Hippocampal formation (tissue), 2 donors: ENCODE measurements at regions not wholly inside any gene's neighbourhood (a gene's known extent, or its start where the extent isn't known, plus 50 kb on each side); places are given as distances from the start of the nearest gene placed in this dataset.

Source experiments
- DNase-seq, 2 donors: peaks; one replicate each; lab custom pipeline; 2025; lab: John Stamatoyannopoulos, UW

DNA sequence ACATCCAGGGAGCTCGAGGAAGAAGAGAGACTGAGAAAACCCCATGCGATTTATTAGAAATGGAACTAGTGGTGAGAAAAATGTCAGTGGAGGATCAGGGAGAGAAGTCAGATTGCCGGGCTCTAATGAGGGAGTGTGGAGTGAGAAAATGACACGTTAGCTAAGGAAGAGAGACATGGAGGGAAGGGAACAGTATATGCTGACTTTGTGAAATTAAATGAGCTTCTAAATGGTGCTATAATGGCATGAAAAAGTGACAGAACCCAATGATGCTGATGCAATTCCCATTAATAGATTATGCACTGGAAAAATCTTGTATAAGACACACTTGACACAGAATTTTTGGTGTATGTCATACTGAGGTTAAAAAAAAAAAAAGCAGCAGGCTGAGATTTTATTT lies 112.6 kb downstream of the HSPH1 start:
- no peak for DNase-seq

DNA sequence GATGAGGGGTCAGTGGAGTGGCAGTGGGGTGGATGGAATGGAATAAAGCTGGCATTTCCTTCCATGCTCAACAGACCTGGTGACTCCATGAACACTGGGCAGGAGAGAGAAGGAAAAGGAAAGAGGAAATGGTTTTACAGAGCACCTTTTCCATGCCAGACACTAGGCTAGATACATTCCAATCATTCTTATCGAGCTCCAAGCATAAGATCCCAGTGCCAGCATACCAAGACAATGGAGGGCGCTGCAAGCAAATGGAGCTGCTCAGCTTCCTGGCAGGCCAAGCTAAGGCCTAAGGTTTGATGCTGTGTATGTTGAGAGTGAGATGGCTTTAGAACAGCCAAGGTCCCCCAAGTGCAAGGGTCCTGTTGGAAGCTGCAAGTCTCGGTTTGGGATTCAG lies 113.2 kb downstream of the HSPH1 start:
- no peak for DNase-seq

DNA sequence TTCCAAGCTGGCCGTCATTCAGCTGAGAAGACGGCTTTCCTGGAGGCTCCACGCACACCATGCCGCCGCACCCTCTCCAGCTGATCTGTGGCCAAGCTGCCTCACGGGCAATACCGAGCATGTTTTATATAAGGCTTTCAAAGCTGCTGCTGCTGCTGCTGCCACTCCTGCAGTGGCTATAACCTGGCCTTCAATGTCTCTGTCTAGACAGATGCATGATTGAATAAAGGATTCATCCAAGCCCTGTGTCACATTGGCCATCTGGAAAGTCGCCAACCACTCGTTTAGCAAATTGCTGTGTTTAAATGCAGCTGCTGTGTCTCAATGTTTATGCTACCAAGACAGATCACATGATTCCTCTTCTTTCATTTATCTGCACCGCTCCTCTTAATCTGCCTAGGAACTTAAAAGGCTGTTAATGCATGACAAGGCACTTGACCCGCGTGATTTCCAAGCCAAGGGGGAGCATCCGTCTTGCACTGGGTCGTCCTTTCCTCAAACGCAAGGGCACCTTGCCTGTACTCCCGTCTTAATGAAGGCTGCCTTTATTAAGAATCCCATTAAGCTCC lies 114.3 kb downstream of the TEX26 start:
- DNase-seq: peak; percentile 26 to 27

DNA sequence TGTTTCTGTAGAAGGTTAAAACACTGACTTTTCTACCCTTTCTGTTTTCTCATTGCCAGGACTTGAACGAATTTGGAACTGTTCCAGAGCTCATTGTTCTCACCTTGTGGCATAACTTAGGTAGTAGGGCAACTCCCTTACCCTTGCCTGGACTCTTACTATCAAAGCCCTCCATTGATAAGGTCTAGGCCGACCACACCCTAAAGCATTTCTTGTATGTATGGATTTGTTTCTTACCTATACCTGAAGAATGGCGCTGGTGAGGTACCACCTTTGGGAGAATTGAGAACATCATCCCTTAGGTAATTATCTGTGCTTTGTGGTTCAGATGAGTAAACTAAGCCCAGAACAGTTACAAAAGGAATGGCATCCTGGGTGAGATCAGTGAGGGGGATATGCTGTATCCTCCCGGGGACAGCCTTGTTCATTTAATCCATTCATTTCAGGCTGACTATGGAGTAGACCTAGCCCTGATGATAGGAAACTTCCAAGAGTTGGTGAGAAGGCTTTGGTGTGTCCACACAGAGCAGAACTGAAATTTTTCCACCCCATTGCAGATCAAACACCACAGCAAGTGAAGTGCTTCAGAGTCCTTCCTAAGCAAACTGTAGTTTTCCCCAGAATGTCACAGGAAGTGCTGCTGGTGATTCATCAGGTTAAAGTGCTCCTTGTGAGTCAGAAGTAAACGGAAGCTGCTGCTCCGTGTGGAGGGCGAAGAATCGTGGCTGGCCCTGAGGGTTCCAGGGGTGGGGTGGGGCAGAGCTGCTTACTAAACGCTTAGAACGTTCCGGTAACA lies 113.0 kb downstream of the TEX26 start:
- no peak for DNase-seq

DNA sequence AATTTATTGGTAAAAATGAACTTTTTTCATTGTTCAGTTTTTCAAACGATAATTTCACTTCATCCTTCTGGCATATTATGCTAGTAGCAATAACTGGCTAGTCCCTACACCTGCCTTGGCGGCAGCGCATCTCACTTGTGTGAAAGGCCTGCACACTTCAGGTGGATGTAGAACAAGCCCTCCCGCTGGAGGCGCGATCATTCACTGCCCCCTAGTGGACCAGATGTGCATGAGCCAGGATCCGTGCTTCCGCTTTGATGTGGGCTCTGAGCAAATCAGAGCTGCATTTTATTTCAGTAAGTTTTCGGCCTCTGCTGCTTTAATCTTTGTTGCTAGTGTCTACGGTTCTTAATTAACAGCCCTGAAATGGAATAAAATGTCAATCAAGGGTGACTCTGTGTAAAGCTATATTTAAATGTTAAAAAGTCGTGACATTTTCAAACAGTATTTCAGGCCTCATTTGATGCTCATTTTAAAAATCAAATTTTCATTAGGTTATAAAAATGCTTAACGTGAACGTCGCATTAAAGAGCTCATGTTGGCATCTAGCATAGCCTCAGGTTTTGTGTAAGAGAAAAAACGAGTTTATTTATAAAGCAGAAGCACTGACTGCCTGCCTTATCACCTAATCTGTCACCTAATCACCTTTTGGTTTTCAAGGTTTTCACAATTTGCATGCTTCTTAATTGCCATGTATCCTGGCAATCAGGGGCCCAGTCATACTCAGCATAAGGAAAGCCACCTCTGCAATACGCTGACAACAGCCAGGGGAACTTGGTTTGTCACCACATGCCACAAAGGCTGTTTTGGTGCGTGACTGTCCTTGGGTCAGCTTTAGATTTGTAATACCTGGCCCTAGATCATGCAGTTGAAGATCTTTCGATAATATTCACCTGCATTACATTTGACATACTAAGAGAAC lies 112.2 kb downstream of the TEX26 start:
- DNase-seq: peak; percentile 47 to 59

DNA sequence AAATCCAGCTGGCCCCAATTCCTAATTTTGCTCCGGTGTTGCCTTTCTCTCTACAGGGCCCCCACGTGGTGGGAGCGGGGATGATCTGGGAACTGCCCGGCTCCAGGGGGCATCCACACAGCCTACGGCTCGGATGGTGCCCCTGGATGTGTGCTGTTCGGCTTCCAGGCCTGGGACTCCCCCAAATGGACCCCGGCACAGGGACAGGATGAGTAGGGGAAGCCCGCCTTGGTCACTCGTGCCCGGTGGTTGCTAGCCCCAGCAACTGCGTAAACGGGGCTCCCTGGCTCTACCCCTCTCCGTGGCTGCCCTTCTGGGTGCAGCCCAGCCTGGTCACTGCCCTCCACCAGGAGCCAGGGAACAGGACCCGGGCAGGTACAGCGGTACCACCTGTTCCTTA lies 111.5 kb downstream of the TEX26 start:
- no peak for DNase-seq

DNA sequence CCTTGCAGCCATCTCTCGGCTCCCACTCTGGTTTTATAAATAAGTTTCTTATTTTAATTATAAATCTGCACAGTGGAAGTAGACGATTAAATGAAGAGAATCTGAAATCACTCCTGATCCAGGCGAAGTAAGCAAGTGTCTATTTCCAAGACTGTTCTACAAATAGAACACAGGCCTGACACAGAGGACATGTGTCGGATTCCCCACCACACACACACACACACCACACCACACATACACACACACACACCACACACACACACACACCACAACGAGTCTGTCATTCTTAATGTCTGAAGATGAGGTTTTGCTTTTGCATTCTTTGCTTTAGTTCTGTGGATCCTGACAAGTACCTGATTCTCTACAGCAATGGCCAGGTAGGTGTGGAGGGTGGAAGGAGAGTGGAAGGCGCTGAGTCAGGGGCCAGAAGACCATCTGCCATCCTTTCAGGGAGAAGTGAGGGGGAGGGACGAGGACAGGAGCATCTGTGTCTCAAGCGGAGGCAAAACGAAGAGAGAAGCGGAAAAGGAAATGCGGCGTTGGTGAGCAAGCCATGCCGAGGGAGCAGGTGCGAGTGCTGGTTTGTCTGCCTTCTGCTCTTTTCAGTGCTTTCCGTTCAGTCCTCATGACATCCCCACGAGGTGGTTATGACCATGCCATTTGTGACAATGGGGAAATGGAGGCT lies 110.2 kb downstream of the TEX26 start:
- DNase-seq: no peak

DNA sequence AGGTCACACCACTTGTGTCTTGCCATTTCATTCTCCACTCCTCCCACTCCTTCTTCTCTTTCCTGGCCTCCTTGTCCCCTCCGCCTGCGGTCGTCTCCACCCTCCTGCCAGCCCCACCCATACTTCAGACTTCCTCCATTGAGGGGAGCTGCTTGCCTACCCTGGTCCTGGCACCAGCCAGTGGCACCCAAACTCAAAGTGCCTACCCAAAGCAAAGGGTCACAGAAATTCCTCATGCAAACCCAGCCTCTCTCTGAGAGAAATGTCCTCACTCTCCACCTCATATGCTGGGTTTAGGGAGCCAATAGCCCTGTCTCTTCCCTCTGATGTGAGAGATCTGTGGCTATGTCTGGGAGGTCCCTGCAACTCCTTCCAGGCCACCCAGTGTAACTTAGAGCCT lies 109.6 kb downstream of the TEX26 start:
- no peak for DNase-seq

DNA sequence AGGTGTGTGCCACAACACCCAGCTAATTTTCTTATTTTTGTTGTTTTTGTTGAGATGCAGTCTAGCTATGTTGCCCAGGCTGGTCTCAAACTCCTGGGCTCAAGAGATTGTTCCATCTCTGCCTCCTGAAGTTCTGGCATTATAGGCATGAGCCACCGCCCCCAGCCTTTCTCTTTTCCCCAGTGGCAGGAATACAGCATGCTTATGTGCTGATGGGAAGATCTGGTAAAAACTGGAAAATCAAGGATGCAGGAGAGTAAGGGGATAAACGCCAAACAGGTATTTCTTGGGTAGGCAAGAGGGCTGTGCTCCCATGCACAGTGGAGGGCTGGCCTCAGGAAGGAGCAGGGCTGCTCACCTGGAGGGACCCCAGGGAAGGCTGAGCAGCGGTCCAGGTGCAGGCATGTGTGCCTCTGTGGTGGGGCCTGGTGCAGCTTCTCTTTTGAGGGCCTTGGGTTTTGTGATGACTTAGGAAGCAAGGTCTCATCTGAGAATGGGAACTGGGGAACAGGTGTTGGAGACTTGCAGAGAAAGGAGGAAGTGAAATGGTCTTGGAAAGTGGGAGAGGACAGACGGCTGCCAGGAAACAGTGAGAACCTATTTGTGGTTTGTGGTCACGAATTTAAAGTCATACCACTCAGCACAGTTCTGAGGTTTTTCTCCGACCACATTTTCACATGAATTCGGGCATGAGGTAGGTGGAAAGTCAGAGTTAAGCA lies 106.5 kb downstream of the TEX26 start:
- DNase-seq: no peak

DNA sequence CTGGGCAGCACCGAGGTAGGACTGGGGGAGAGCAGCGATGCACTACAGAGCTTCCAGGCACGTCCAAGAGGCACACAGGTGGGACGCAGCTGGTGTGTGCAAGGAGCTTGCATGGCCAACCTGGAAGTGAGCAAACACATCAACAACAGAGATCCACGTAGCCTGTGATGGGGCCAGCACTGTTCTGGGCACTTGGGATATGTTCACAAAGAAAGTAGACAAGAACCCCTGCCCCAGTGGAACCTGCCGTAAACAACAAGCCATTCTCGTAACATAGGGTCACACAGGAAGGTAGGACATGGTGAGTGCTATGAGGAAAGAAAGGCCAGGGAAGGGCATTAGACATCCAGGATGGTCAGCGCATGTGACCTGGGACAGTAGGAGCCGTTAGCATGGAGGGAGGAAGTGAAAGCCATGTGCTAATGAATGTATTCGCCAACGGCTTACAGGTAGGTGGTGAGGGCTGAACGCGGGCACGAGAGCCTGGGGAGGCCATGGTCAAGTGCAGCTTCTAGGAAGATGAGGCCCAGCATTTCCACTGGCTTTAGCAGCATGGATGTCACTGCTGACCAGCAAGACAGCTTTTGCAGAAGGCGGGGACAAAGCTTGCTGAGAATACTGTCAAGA lies 105.5 kb downstream of the TEX26 start:
- DNase-seq: no peak

DNA sequence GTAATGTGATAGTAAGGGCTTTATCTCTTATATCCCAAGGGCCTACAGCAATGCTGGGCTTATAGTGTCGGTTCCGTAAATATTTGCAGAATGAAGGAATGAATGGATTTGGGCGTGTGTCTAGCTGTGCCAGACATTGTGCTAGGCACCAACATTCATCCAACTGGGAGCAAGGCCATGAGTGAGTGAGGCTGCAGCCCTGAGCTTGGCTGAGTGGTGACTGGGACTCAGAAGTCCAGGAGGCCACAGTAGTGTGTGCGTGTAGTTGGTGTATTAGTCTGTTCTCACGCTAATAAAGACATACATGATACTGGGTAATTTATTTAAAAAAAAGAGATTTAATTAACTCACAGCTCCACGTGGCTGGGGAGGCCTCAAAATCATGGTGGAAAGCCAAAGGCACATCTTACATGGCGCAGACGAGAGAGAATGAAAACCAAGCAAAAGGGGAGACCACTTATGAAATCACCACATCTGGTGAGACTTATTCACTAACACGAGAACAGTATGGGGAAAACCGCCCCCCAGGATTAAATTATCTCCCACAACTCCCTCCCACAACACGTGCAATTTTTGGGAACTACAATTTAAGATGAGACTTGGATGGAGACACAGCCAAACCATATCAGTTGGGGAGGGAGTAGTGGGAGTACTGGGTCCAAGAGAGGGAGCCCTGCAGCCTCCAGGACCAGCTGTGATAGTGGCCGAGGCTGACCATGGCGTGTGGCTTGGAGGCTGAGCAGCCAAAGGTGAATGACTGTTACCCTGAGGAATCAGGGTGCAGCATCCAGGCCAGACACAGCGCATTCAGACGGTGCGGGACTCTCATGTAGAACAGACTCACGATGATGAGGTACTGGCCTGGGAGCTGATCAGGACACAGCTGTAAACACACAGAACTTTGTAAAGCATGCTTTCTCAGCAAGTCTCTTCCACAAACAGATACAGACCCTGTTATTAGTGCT lies 104.6 kb downstream of the TEX26 start:
- DNase-seq: no peak

DNA sequence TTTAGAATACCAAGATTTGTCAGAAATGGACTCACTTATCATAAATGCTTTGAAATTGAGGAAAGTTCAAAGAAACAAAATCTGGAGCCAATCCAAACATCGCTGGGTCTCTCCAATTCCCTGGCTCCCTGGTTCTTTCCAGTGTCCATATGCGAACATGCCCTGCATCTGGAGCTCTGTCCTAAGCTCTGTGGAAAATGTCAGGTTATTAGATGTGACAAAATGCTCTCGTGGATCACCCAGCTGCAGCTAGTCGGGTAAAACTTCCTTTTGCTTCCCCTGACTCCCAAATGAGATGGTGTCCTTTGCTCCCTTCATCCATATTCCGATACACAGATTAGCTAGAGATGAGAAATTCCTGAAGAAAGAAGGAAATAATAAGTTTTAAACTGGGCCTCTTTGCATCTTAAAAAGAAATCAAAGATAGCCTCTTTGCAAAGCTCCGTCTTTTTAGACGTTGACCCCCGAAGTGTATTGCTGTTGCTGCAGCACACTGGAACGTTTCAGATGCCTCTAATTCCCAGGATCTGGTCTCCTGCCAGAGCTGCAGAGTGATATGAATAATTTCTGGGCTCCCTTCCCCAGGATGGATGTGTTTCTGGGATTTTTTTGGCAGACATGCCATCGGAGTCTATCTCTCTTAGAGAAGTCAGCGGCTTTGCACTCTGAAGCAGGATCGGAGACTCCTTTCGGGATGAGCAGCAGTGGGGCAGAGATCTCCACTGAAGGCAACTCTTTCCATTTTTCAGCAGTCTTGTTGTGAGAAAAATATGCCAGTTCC lies 102.9 kb downstream of the TEX26 start:
- DNase-seq: no peak

DNA sequence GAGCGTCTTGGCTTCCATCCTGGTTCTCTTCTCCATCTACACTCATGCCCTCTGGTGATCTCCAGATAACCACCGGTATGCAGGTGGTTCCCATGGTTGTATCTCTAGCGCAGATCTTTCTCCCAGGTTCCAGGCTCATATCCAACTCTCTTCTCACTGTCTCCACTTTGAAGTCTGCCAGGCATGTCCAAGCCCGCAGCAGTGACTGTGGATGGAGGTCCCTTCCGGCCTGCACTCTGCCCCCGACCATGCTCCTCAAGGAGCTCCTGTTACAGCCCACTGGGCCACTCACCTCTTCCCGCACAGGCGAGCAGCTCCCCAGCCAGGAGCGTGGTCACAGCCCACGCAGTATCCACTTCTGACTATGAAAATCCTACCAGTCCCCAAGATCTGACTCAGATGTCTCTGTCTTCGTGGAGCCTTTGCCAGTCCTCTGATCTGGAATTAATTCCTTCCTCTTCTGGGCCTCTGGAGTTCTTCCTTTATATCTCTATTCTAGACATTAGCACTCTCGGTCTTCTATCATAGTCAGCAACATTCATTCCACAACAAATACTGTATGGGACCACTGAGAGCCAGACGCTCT lies 100.2 kb downstream of the TEX26 start:
- no peak for DNase-seq

DNA sequence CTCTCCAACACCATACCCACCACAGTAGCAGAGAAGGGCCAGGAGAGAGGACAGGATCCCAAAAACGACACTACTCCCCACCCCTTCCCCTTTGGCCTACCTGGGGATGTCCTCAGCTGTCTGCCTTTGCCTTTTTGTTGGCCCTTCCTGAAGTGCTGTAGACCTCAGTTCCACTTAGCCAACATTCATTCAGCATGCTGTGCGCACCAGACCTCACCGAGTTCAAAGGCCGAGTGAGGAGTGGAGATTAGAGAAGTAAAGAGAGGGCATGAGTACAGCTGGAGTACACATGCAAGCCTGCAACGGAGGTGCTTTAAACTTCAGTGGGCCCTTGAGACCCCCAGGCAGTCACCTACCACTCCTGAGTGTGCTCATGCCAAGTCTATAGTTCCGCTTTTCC lies 99.0 kb downstream of the TEX26 start:
- DNase-seq: no peak

DNA sequence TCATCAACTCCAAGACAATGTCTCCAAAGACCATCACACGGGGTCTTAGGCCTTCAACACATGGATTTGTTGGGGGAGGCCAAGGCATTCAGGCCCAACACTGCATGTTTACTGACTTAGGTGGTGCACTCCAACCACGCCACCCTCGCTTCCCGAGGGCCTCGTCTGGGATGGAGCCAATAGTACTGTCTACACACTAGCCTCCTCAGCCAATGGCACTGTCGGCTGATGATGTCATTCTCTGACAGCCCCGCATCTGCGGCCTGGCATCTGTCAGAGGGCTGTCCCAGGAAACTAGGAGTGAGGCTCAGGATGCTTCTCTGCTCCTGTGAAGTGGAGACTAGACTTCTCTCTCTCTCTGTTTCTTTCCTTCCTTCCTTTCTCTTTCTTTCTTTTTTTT lies 96.6 kb downstream of the TEX26 start:
- no peak for DNase-seq

DNA sequence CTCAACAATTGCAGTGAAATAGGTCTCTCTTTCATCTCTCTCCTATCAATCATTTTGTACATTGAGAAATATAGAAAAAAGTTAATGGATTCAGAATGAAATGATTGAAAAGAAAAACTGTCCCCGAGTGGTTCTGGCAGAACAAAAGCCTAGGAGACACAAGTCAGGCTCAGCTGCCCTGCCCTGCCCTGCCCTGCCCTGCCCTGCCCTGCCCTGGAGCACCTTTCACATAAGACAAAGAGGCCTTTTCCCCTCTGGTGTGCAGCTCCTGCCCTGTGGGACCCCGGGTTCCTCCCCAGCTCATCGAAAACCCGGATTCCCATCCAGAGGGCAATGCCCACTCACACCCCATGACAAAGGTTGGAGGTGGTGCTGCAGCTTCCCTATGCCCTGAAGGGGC lies 94.7 kb downstream of the TEX26 start:
- DNase-seq: no peak
